ENCODE measurements at regions not wholly inside any gene's neighbourhood (a gene's known extent, or its start where the extent isn't known, plus 50 kb on each side); places are given as distances from the start of the nearest gene placed in this dataset.

- Histone ChIP-seq H3K9me3 (ENCODE audit: control insufficient read depth in 4 of 4, insufficient read depth in 3 of 4, low read length in 3 of 4) (peaks cover 0 to 4% (median 1%) of the 10 kb centered on the region in 4 donors), H3K9ac (ENCODE audit: insufficient read depth in 1 of 2, low read length in 2 of 2) (no peak overlapping the region), H3K4me3 (no peak overlapping the region), H3K27me3 (ENCODE audit: control insufficient read depth in 3 of 3, insufficient read depth in 3 of 3, low read length in 2 of 3) (no peaks in the 10 kb centered on the region), H3K27ac (ENCODE audit: low read depth in 1 of 2, low read length in 1 of 2) (no peak overlapping the region), H3K36me3 (ENCODE audit: control insufficient read depth in 4 of 4, insufficient read depth in 4 of 4, low read length in 4 of 4) (no peaks in the 10 kb centered on the region), H3K4me1 (ENCODE audit: control insufficient read depth in 5 of 5, insufficient read depth in 5 of 5, low read length in 5 of 5) (no peaks in the 10 kb centered on the region)
- no peak for ATAC-seq (ENCODE audit: insufficient read depth, low FRiP score)
- 78 to 90% methylated on average over 2 of the region's 2 CpGs for WGBS, 2 donors
- DNase-seq: no peak
- TF ChIP-seq CTCF (IDR thresholded peaks at IDR 0.05; ENCODE audit: control extremely low read depth, extremely low read depth): no peak
Observed at GRCh38 chr2:122858075-122858702, 1102.7 kb downstream of the TSN start.

- 84 to 89% methylated on average over 5 of the region's 5 CpGs for WGBS, 2 donors
- Histone ChIP-seq H3K4me3 (no peak overlapping the region), H3K27ac (ENCODE audit: low read depth in 1 of 2, low read length in 1 of 2) (no peak overlapping the region), H3K36me3 (ENCODE audit: control insufficient read depth in 4 of 4, insufficient read depth in 4 of 4, low read length in 4 of 4) (no peaks in the 10 kb centered on the region), H3K9me3 (ENCODE audit: control insufficient read depth in 4 of 4, insufficient read depth in 3 of 4, low read length in 3 of 4) (peaks cover 0 to 4% (median 1%) of the 10 kb centered on the region in 4 donors), H3K9ac (ENCODE audit: insufficient read depth in 1 of 2, low read length in 2 of 2) (no peak overlapping the region), H3K4me1 (ENCODE audit: control insufficient read depth in 5 of 5, insufficient read depth in 5 of 5, low read length in 5 of 5) (no peaks in the 10 kb centered on the region), H3K27me3 (ENCODE audit: control insufficient read depth in 3 of 3, insufficient read depth in 3 of 3, low read length in 2 of 3) (no peaks in the 10 kb centered on the region)
- no peak for DNase-seq
- TF ChIP-seq CTCF (IDR thresholded peaks at IDR 0.05; ENCODE audit: control extremely low read depth, extremely low read depth): no peak
- no peak for ATAC-seq (ENCODE audit: insufficient read depth, low FRiP score)
Observed at GRCh38 chr2:122858813-122859212, 1103.4 kb downstream of the TSN start.

- Histone ChIP-seq H3K9ac (ENCODE audit: insufficient read depth in 1 of 2, low read length in 2 of 2) (no peak overlapping the region), H3K27me3 (ENCODE audit: control insufficient read depth in 3 of 3, insufficient read depth in 3 of 3, low read length in 2 of 3) (no peaks in the 10 kb centered on the region), H3K4me1 (ENCODE audit: control insufficient read depth in 5 of 5, insufficient read depth in 5 of 5, low read length in 5 of 5) (no peaks in the 10 kb centered on the region), H3K36me3 (ENCODE audit: control insufficient read depth in 4 of 4, insufficient read depth in 4 of 4, low read length in 4 of 4) (no peaks in the 10 kb centered on the region), H3K9me3 (ENCODE audit: control insufficient read depth in 4 of 4, insufficient read depth in 3 of 4, low read length in 3 of 4) (peaks cover 0 to 4% (median 1%) of the 10 kb centered on the region in 4 donors), H3K27ac (ENCODE audit: low read depth in 1 of 2, low read length in 1 of 2) (no peak overlapping the region), H3K4me3 (no peak overlapping the region)
- ATAC-seq (ENCODE audit: insufficient read depth, low FRiP score): no peak
- no peak for DNase-seq
- 96 to 98% methylated on average over 9 of the region's 9 CpGs for WGBS, 2 donors
- no peak for TF ChIP-seq CTCF (IDR thresholded peaks at IDR 0.05; ENCODE audit: control extremely low read depth, extremely low read depth)
Observed at GRCh38 chr2:122859260-122859659, 1103.8 kb downstream of the TSN start.

GRCh38 chr2:122863532-122863931 lies 1108.1 kb downstream of the TSN start:
- ATAC-seq (ENCODE audit: insufficient read depth, low FRiP score) (no peak), DNase-seq (no peak)
- no peaks in the 10 kb centered on the region for H3K4me1 ChIP-seq (ENCODE audit: control insufficient read depth in 5 of 5, insufficient read depth in 5 of 5, low read length in 5 of 5)
- H3K36me3 ChIP-seq (ENCODE audit: control insufficient read depth in 4 of 4, insufficient read depth in 4 of 4, low read length in 4 of 4): no peaks in the 10 kb centered on the region
- H3K27ac ChIP-seq (ENCODE audit: low read depth in 1 of 2, low read length in 1 of 2): no peak overlapping the region
- no peak for TF ChIP-seq CTCF (IDR thresholded peaks at IDR 0.05; ENCODE audit: control extremely low read depth, extremely low read depth)
- H3K9me3 ChIP-seq (ENCODE audit: control insufficient read depth in 4 of 4, insufficient read depth in 3 of 4, low read length in 3 of 4): peaks cover 0 to 4% (median 1%) of the 10 kb centered on the region in 4 donors
- 78 to 85% methylated on average over 3 of the region's 3 CpGs for WGBS, 2 donors
- no peaks in the 10 kb centered on the region for H3K27me3 ChIP-seq (ENCODE audit: control insufficient read depth in 3 of 3, insufficient read depth in 3 of 3, low read length in 2 of 3)
- H3K4me3 ChIP-seq: no peak overlapping the region
- no peak overlapping the region for H3K9ac ChIP-seq (ENCODE audit: insufficient read depth in 1 of 2, low read length in 2 of 2)
